ENCODE measurements at regions not wholly inside any gene's neighbourhood (a gene's known extent, or its start where the extent isn't known, plus 50 kb on each side); places are given as distances from the start of the nearest gene placed in this dataset.

DNA sequence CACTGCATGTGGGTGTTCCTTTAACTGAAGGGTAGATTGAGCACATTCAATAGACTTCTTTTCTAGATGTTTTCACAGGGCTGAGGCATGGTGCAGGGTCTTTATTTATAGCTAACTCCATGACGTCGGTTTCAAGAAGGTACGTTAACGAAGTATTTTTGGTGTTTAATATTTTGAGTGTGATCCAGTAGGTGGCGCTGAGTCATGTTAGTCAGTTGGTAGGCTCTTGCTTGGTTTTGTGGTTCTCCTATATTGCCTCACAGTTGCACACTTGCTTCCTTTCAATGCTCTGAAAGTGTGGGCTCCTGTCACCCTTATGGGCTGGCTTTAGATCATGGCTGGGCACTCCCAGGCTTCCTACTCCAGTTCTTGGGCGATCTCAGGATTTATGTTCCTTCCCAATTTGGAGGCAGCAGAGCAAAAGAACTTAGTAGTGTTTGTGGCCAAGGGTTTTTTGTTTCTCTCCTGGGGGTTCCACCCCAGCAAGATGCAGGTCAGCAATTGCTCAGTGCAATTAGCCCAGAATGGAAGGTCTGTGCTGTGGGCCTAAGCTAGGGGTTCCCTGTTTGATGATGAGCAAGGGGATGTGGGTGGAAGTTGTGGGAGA is 471.6 kb upstream of the FOXG1 start:
- H3K36me3 ChIP-seq (ENCODE audit: low read depth), result no peaks in the 10 kb centered on the region
- TF ChIP-seq, protein P1, sequence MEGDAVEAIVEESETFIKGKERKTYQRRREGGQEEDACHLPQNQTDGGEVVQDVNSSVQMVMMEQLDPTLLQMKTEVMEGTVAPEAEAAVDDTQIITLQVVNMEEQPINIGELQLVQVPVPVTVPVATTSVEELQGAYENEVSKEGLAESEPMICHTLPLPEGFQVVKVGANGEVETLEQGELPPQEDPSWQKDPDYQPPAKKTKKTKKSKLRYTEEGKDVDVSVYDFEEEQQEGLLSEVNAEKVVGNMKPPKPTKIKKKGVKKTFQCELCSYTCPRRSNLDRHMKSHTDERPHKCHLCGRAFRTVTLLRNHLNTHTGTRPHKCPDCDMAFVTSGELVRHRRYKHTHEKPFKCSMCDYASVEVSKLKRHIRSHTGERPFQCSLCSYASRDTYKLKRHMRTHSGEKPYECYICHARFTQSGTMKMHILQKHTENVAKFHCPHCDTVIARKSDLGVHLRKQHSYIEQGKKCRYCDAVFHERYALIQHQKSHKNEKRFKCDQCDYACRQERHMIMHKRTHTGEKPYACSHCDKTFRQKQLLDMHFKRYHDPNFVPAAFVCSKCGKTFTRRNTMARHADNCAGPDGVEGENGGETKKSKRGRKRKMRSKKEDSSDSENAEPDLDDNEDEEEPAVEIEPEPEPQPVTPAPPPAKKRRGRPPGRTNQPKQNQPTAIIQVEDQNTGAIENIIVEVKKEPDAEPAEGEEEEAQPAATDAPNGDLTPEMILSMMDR (IDR thresholded peaks at IDR 0.05), result no peak
- peaks cover 3% of the 10 kb centered on the region for H3K9me3 ChIP-seq
- no peak overlapping the region for H3K4me3 ChIP-seq
- ATAC-seq (no peak), DNase-seq (peak in 1 of 3 donors; percentile 3)
- intact Hi-C loops (cut with DNase I, micrococcal nuclease), result no loop called here
- no peaks in the 10 kb centered on the region for H3K4me1 ChIP-seq (ENCODE audit: low read depth)

- peaks cover 3% of the 10 kb centered on the region for H3K9me3 ChIP-seq
- no peak overlapping the region for H3K4me3 ChIP-seq
- no peaks in the 10 kb centered on the region for H3K36me3 ChIP-seq (ENCODE audit: low read depth)
- ATAC-seq (no peak), DNase-seq (no peak)
- TF ChIP-seq, protein P1 (IDR thresholded peaks at IDR 0.05), result no peak
- no peaks in the 10 kb centered on the region for H3K4me1 ChIP-seq (ENCODE audit: low read depth)
- intact Hi-C loops (cut with DNase I, micrococcal nuclease), result no loop called here
Observed at GRCh38 chr14:28297559-28297958, 469.0 kb upstream of the FOXG1 start.

- TF ChIP-seq, protein P1 (IDR thresholded peaks at IDR 0.05), result no peak
Observed at GRCh38 chr14:28298156-28298555, 468.4 kb upstream of the FOXG1 start.

GRCh38 chr14:28299227-28299626 is 467.4 kb upstream of the FOXG1 start:
- Histone ChIP-seq H3K4me1 (ENCODE audit: low read depth) (no peaks in the 10 kb centered on the region), H3K9me3 (peaks cover 3% of the 10 kb centered on the region), H3K4me3 (no peak overlapping the region), H3K36me3 (ENCODE audit: low read depth) (no peaks in the 10 kb centered on the region)
- DNase-seq (peak in 1 of 3 donors; percentile 27), ATAC-seq (no peak)
- intact Hi-C loops (cut with DNase I, micrococcal nuclease), result no loop called here
- TF ChIP-seq, protein P1 (IDR thresholded peaks at IDR 0.05), result no peak

More at GRCh38 chr14:28298156-28298555, 468.4 kb upstream of the FOXG1 start:
- no peaks in the 10 kb centered on the region for H3K36me3 ChIP-seq (ENCODE audit: low read depth)
- ATAC-seq (no peak), DNase-seq (no peak)
- peaks cover 3% of the 10 kb centered on the region for H3K9me3 ChIP-seq
- no peaks in the 10 kb centered on the region for H3K4me1 ChIP-seq (ENCODE audit: low read depth)
- intact Hi-C loops (cut with DNase I, micrococcal nuclease), result no loop called here
- no peak overlapping the region for H3K4me3 ChIP-seq

DNA sequence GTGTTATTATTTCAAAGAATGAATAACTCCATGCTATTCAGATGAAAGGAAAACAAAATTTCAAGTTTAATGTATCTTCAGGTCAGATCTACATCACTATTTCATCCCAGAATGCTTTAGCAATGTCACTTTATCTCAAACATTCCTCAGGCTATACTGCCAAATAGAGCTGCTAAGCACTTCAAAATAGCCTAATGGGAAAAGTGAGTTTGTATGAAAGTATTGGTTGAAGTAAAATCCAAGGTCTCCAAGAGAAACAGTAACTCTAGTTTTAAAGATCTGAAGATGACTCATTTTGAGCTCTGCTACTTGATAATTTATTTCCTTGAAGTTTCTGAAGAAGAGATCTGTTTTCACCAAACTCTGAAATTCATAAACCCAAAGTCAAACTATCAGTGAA is 466.2 kb upstream of the FOXG1 start:
- H3K9me3 ChIP-seq, result peaks cover 3% of the 10 kb centered on the region
- no peak for DNase-seq
- TF ChIP-seq, protein P1 (IDR thresholded peaks at IDR 0.05), result no peak
- ATAC-seq, result no peak
- no peaks in the 10 kb centered on the region for H3K36me3 ChIP-seq (ENCODE audit: low read depth)
- intact Hi-C loops (cut with DNase I, micrococcal nuclease), result no loop called here
- H3K4me1 ChIP-seq (ENCODE audit: low read depth), result no peaks in the 10 kb centered on the region
- no peak overlapping the region for H3K4me3 ChIP-seq

DNA sequence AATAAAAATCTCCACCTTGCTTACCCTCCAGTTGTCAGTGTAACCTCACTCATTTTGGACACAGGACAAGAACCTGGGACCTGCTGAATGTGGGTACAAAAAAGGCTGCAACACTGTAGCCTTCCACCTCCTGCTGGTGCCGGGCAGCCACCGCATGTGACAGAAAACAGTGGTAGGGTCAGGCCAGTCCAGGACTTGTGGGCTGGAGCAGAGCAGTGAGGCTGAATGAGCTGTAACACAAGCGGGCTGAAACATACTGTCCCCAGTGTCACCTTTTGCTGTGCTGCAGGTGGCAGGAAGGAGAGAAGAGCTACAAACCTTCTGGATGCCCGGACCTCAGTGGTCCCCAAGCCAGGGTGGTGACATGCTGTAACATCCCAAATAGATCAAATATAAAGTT is 465.4 kb upstream of the FOXG1 start:
- ATAC-seq, result no peak
- Histone ChIP-seq H3K9me3 (peaks cover 3% of the 10 kb centered on the region), H3K4me1 (ENCODE audit: low read depth) (no peaks in the 10 kb centered on the region), H3K36me3 (ENCODE audit: low read depth) (no peaks in the 10 kb centered on the region), H3K4me3 (no peak overlapping the region)
- TF ChIP-seq, protein P1 (IDR thresholded peaks at IDR 0.05), result no peak
- intact Hi-C loops (cut with DNase I, micrococcal nuclease), result no loop called here
- DNase-seq, result no peak
